B cell (primary cell): ENCODE measurements at regions not wholly inside any gene's neighbourhood (a gene's known extent, or its start where the extent isn't known, plus 50 kb on each side); places are given as distances from the start of the nearest gene placed in this dataset.

Source experiments
- ATAC-seq: fragments of 200-7000 bp; cut with Tn5 transposase; one replicate; pipeline ENCODE4 v1.10.0; 2021; ENCODE audit warnings: low read depth, mild to moderate bottlenecking, moderate number of reproducible peaks, moderate library complexity
- CTCF ChIA-PET: fragments of 350-600 bp; sonication (Branson Sonifier 250); formaldehyde crosslinking; loops from one replicate; lab custom pipeline; 2021; ENCODE audit warnings: antibody characterized with exemption, inconsistent platforms; lab: Charles Lee
- POLR2A ChIA-PET: fragments of 350-600 bp; sonication (Branson Sonifier 250); formaldehyde crosslinking; loops from one replicate; lab custom pipeline; 2021; ENCODE audit warnings: antibody characterized with exemption; lab: Charles Lee
- DNase-seq: peaks from one replicate; pipeline ENCODE4 v3.0.0; 2013
- H2AFZ ChIP-seq: 2 replicates; pipeline ENCODE4 v1.6.1; 2012; ENCODE audit warnings: mild to moderate bottlenecking, low read depth, low read length; ENCODE audit not compliant: insufficient read depth, poor library complexity, severe bottlenecking
- H3K27ac ChIP-seq, 2 donors: 1 replicate in 1 of 2; 2 replicates in 1 of 2; pipeline ENCODE4 v1.5.1; 2012 to 2013; ENCODE audit warnings: low read length in 2 of 2, mild to moderate bottlenecking in 2 of 2, moderate library complexity in 1 of 2
- H3K27me3 ChIP-seq, 4 experiments: fragments of 200-600 bp in 1 of 4; sonication (generic) in 1 of 4; replicated peaks in 1 of 4; 1 replicate in 2 of 4; 2 replicates in 2 of 4; pipeline versions ENCODE4 v1.6.1 to v1.7.0; 2013 to 2016; ENCODE audit warnings: low read length in 3 of 4, mild to moderate bottlenecking in 2 of 4, mixed read lengths in 1 of 4, moderate library complexity in 1 of 4; ENCODE audit not compliant: insufficient read depth in 4 of 4, control insufficient read depth in 3 of 4; ENCODE audit errors: control extremely low read depth in 1 of 4
- H3K36me3 ChIP-seq, 2 experiments: replicated peaks in 1 of 2; 1 replicate in 1 of 2; 2 replicates in 1 of 2; pipeline versions ENCODE4 v1.6.1 to v1.7.1; 2013; ENCODE audit warnings: low read length in 1 of 2; ENCODE audit not compliant: insufficient read depth in 2 of 2, control insufficient read depth in 1 of 2; ENCODE audit errors: control extremely low read depth in 1 of 2, extremely low read depth in 1 of 2
- H3K4me1 ChIP-seq, 2 donors: fragments of 200-600 bp in 1 of 2; sonication (generic) in 1 of 2; 1 replicate in 1 of 2; 2 replicates in 1 of 2; pipeline versions ENCODE4 v1.5.1 to v1.6.1; 2013 to 2017; ENCODE audit warnings: low read length in 2 of 2; ENCODE audit not compliant: control insufficient read depth in 2 of 2, insufficient read depth in 2 of 2
- H3K4me2 ChIP-seq: replicated peaks from 2 replicates; pipeline ENCODE3; 2012; ENCODE audit warnings: mild to moderate bottlenecking, low read depth, low read length; ENCODE audit not compliant: poor library complexity, severe bottlenecking
- H3K4me3 ChIP-seq, 5 experiments: fragments of 200-600 bp in 1 of 5; sonication (generic) in 1 of 5; 1 replicate in 3 of 5; 2 replicates in 2 of 5; pipeline versions ENCODE4 v1.5.1 to v1.7.0; 2011 to 2016; ENCODE audit warnings: low read length in 4 of 5, mild to moderate bottlenecking in 4 of 5, low read depth in 2 of 5, control low read depth in 1 of 5, moderate library complexity in 1 of 5; ENCODE audit not compliant: insufficient read depth in 1 of 5; ENCODE audit errors: control extremely low read depth in 1 of 5, extremely low read depth in 1 of 5
- H3K79me2 ChIP-seq: fragments of 200-600 bp; sonication (generic); one replicate; pipeline ENCODE4 v1.6.0; 2016; ENCODE audit warnings: low read length; ENCODE audit not compliant: control insufficient read depth, insufficient read depth
- H3K9ac ChIP-seq: fragments of 200-600 bp; sonication (generic); 2 replicates; pipeline ENCODE4 v1.6.1; 2017; ENCODE audit warnings: mild to moderate bottlenecking, low read length, moderate library complexity
- H3K9me3 ChIP-seq, 3 donors: one replicate each; pipeline versions ENCODE4 v1.6.1 to v1.7.1; 2013; ENCODE audit warnings: low read length in 2 of 3; ENCODE audit not compliant: control insufficient read depth in 2 of 3, insufficient read depth in 1 of 3; ENCODE audit errors: control extremely low read depth in 1 of 3
- H4K20me1 ChIP-seq: 2 replicates; pipeline ENCODE4 v1.6.0; 2012; ENCODE audit warnings: mild to moderate bottlenecking, low read length; ENCODE audit not compliant: insufficient read depth, control insufficient read depth, poor library complexity, severe bottlenecking
- H3K27ac Mint-ChIP-seq: one replicate; pipeline ENCODE4 v1.8.0; 2021; ENCODE audit warnings: mixed read lengths
- H3K27me3 Mint-ChIP-seq: one replicate; pipeline ENCODE4 v1.8.0; 2021; ENCODE audit warnings: mixed read lengths
- H3K4me1 Mint-ChIP-seq: one replicate; pipeline ENCODE4 v1.8.0; 2021; ENCODE audit warnings: mixed read lengths
- H3K4me3 Mint-ChIP-seq: one replicate; pipeline ENCODE4 v1.8.0; 2021; ENCODE audit warnings: mixed read lengths
- H3K9me3 Mint-ChIP-seq: one replicate; pipeline ENCODE4 v1.8.0; 2022; ENCODE audit warnings: mixed read lengths; ENCODE audit not compliant: insufficient read depth
- CTCF ChIP-seq: fragments of 200-600 bp; IDR thresholded peaks from one replicate; pipeline ENCODE4 v1.8.0; 2022; ENCODE audit warnings: antibody characterized with exemption, mild to moderate bottlenecking
- EZH2 ChIP-seq: IDR thresholded peaks from 2 replicates; pipeline ENCODE4 v1.6.1; 2012; ENCODE audit warnings: borderline replicate concordance, low read depth, mild to moderate bottlenecking, moderate library complexity, low read length; ENCODE audit not compliant: insufficient read depth, poor library complexity, severe bottlenecking
- WGBS: methylation state at CpG from one replicate; pipeline ENCODE4 v1.1.5; 2013; ENCODE audit warnings: missing lambda C conversion rate; ENCODE audit not compliant: insufficient coverage; 5-methylcytosine and 5-hydroxymethylcytosine counted together
- intact Hi-C: fragments of 100-400 bp; cut with micrococcal nuclease; formaldehyde crosslinking; loops from one replicate; pipeline ENCODE4 v1.10.0; 2022

- TF ChIP-seq EZH2, result no peak
- no peak for TF ChIP-seq CTCF
Observed at GRCh38 chr2:175679728-175680127, 322.3 kb downstream of the LNPK start.

GRCh38 chr2:175679231-175679630, 322.8 kb downstream of the LNPK start:
- intact Hi-C loops, result no loop called here
- H3K27ac ChIP-seq, result no peak overlapping the region

More at GRCh38 chr2:175679728-175680127, 322.3 kb downstream of the LNPK start:
- Histone ChIP-seq H3K79me2 (no peaks in the 10 kb centered on the region), H3K36me3 (no peaks in the 10 kb centered on the region), H3K4me2 (no peak overlapping the region), H3K4me3 (no peak overlapping the region), H2AFZ (no peak overlapping the region), H3K9ac (no peak overlapping the region), H3K27me3 (peaks cover 0 to 4% (median 0%) of the 10 kb centered on the region in 4 experiments), H3K27ac (no peak overlapping the region), H4K20me1 (no peaks in the 10 kb centered on the region), H3K9me3 (peaks cover 0 to 2% (median 0%) of the 10 kb centered on the region in 3 donors), H3K4me1 (no peaks in the 10 kb centered on the region)
- peaks cover under 1% of the 10 kb centered on the region for H3K9me3 Mint-ChIP-seq
- ATAC-seq (no peak), DNase-seq (no peak)
- ChIA-PET POLR2A (no interaction called here), CTCF (interaction anchor here (2.9 kb wide), 1 partner anchor 10 kb away, joined by 18 read pairs; no protein-coding TSS in a partner anchor)
- 40% methylated on average over 1 of the region's 2 CpGs for WGBS
- H3K4me1 Mint-ChIP-seq, result no peaks in the 10 kb centered on the region
- no peak overlapping the region for H3K4me3 Mint-ChIP-seq
- intact Hi-C loops, result no loop called here
- no peak overlapping the region for H3K27ac Mint-ChIP-seq
- H3K27me3 Mint-ChIP-seq, result peaks cover 2% of the 10 kb centered on the region

More at GRCh38 chr2:175679231-175679630, 322.8 kb downstream of the LNPK start:
- H3K27ac Mint-ChIP-seq, result no peak overlapping the region
- DNase-seq, result no peak
- Histone ChIP-seq H3K9me3 (peaks cover 0 to 2% (median 0%) of the 10 kb centered on the region in 3 donors), H3K4me3 (no peak overlapping the region), H3K27me3 (no peaks in the 10 kb centered on the region), H4K20me1 (no peaks in the 10 kb centered on the region), H2AFZ (no peak overlapping the region), H3K9ac (no peak overlapping the region), H3K36me3 (no peaks in the 10 kb centered on the region), H3K79me2 (no peaks in the 10 kb centered on the region), H3K4me1 (no peaks in the 10 kb centered on the region), H3K4me2 (no peak overlapping the region)
- H3K9me3 Mint-ChIP-seq, result peaks cover 2% of the 10 kb centered on the region
- POLR2A ChIA-PET, result no interaction called here
- CTCF ChIA-PET, result interaction anchor here (1.4 to 2.9 kb wide), 2 partner anchors 10 to 17 kb away, joined by 3 to 18 read pairs; no protein-coding TSS in a partner anchor
- WGBS, result 79% methylated on average over 2 of the region's 4 CpGs
- no peak for ATAC-seq
- TF ChIP-seq EZH2 (no peak), CTCF (no peak)
- H3K4me3 Mint-ChIP-seq, result no peak overlapping the region
- no peaks in the 10 kb centered on the region for H3K4me1 Mint-ChIP-seq
- peaks cover 3% of the 10 kb centered on the region for H3K27me3 Mint-ChIP-seq
